Upper lobe of left lung (tissue), 6 donors: ENCODE measurements at regions not wholly inside any gene's neighbourhood (a gene's known extent, or its start where the extent isn't known, plus 50 kb on each side); places are given as distances from the start of the nearest gene placed in this dataset.

Source experiments
- ATAC-seq, 2 donors: fragments of 200-7000 bp; cut with Tn5 transposase; one replicate each; pipeline ENCODE4 v1.9.1; 2022; ENCODE audit warnings: mild to moderate bottlenecking in 2 of 2, moderate library complexity in 2 of 2; ENCODE audit not compliant: low FRiP score in 2 of 2
- DNase-seq, 2 donors: peaks; one replicate each; pipeline ENCODE4 v3.0.0-alpha.2; 2019 to 2020
- H3K27ac ChIP-seq, 4 donors: fragments of 200-600 bp; sonication (generic); one replicate each; pipeline ENCODE4 v1.5.1; 2016 to 2019
- H3K27me3 ChIP-seq, 4 donors: fragments of 200-600 bp; sonication (generic); one replicate each; pipeline ENCODE4 v1.5.1; 2017 to 2019
- H3K36me3 ChIP-seq, 4 donors: fragments of 200-600 bp; sonication (generic); one replicate each; pipeline ENCODE4 v1.5.1; 2016 to 2019
- H3K4me1 ChIP-seq, 4 donors: fragments of 200-600 bp; sonication (generic); one replicate each; pipeline ENCODE4 v1.5.1; 2018 to 2019
- H3K4me3 ChIP-seq, 4 donors: fragments of 200-600 bp; sonication (generic); one replicate each; pipeline ENCODE4 v1.5.1; 2017 to 2019; ENCODE audit warnings: mild to moderate bottlenecking in 2 of 4, moderate library complexity in 1 of 4
- H3K9me3 ChIP-seq, 4 donors: fragments of 200-600 bp; sonication (generic); one replicate each; pipeline ENCODE4 v1.5.1; 2018 to 2019
- EP300 ChIP-seq, 4 donors: sonication (generic); formaldehyde crosslinking; IDR thresholded peaks; one replicate each; pipeline ENCODE4 v1.5.1; 2017; ENCODE audit warnings: antibody characterized with exemption in 4 of 4, control low read depth in 2 of 4
- POLR2A ChIP-seq, 4 donors: fragments of 450-650 bp; IDR thresholded peaks; one replicate each; pipeline ENCODE4 v1.5.1; 2016 to 2017; ENCODE audit warnings: antibody characterized with exemption in 4 of 4, mild to moderate bottlenecking in 2 of 4
- POLR2AphosphoS5 ChIP-seq, 2 donors: sonication (generic); formaldehyde crosslinking; IDR thresholded peaks; one replicate each; pipeline ENCODE4 v1.5.1; 2017; ENCODE audit warnings: antibody characterized with exemption in 2 of 2
- WGBS, 2 donors: methylation state at CpG; one replicate each; pipeline ENCODE4 v1.1.5; 2017 to 2018; 5-methylcytosine and 5-hydroxymethylcytosine counted together
- TF ChIP-seq, protein P1 (sequence below), 6 experiments: fragments of 450-650 bp in 4 of 6; fragments of 200-600 bp in 2 of 6; sonication (generic) in 2 of 6; IDR thresholded peaks; one replicate each; pipeline ENCODE4 v1.5.1; 2016 to 2019; ENCODE audit warnings: antibody characterized with exemption in 6 of 6
- donor health status: DM: no; HTN: no; CAD: no; lungs with moderate emphysema.
- donor health status: DM: no; HTN: yes; CAD: no; lungs with severe emphysema.

DNA sequence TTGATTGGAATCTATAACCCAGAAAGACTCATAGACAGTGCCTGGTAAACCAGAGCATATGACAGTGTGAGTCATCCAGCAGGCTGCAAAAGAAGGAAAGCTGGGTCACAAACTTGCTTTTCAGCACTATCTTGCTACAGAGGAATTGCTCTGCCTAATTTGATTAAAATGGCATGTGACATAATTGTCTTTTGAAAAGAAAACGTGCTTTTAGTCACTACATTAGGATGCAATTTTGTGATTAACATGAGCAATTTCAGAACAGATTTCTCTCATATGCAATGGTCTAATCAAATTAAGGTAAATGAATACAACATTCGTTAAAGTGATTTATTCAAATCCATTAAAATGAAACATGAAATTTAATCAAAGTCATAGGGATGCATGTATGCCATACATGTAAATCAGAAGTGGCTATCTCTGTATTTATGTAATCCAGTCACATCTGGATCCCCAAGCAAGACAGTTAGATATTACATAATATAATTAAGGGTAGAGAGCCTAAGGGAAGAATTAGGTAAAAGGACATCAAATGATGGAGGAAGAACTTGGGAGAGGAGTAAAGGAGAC, 400.0 kb upstream of the HTR1E start:
- WGBS, 2 donors: 61 to 65% methylated on average over 2 of the region's 2 CpGs
- DNase-seq: no peak
- ATAC-seq: no peak
- TF ChIP-seq, protein P1, sequence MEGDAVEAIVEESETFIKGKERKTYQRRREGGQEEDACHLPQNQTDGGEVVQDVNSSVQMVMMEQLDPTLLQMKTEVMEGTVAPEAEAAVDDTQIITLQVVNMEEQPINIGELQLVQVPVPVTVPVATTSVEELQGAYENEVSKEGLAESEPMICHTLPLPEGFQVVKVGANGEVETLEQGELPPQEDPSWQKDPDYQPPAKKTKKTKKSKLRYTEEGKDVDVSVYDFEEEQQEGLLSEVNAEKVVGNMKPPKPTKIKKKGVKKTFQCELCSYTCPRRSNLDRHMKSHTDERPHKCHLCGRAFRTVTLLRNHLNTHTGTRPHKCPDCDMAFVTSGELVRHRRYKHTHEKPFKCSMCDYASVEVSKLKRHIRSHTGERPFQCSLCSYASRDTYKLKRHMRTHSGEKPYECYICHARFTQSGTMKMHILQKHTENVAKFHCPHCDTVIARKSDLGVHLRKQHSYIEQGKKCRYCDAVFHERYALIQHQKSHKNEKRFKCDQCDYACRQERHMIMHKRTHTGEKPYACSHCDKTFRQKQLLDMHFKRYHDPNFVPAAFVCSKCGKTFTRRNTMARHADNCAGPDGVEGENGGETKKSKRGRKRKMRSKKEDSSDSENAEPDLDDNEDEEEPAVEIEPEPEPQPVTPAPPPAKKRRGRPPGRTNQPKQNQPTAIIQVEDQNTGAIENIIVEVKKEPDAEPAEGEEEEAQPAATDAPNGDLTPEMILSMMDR (IDR thresholded peaks at IDR 0.05): no peak
- no peak for TF ChIP-seq POLR2AphosphoS5 (IDR thresholded peaks at IDR 0.05)
- no peak for TF ChIP-seq POLR2A (IDR thresholded peaks at IDR 0.05)
- TF ChIP-seq EP300 (IDR thresholded peaks at IDR 0.05): no peak
- Histone ChIP-seq H3K9me3 (peaks cover 0 to 3% (median 0%) of the 10 kb centered on the region in 4 donors), H3K4me3 (no peak overlapping the region), H3K27me3 (no peaks in the 10 kb centered on the region), H3K4me1 (no peaks in the 10 kb centered on the region), H3K27ac (no peak overlapping the region), H3K36me3 (no peaks in the 10 kb centered on the region)

DNA sequence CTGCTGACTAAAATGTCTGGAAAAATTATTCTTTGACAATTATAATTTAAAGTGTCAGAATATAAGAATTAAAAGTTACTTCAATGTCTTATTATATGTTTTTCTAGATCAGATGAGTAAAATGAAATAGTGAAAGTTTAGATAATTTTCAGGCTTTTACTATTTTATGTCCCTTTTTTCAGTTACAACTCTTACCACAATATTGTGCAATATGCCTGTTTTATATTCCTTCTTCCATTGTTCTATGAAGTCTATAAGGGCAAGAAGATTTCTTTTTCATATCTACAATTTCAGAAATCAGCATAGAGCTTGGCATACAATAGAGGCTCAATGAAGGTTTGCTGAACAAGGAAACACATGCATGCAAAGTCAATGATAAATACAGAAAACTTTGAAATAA, 401.2 kb upstream of the HTR1E start:
- Histone ChIP-seq H3K27ac (no peak overlapping the region), H3K36me3 (no peaks in the 10 kb centered on the region), H3K27me3 (no peaks in the 10 kb centered on the region), H3K4me3 (no peak overlapping the region), H3K4me1 (no peaks in the 10 kb centered on the region), H3K9me3 (peaks cover 0 to 3% (median 0%) of the 10 kb centered on the region in 4 donors)
- no peak for DNase-seq
- ATAC-seq: no peak
- TF ChIP-seq POLR2A (IDR thresholded peaks at IDR 0.05): no peak

DNA sequence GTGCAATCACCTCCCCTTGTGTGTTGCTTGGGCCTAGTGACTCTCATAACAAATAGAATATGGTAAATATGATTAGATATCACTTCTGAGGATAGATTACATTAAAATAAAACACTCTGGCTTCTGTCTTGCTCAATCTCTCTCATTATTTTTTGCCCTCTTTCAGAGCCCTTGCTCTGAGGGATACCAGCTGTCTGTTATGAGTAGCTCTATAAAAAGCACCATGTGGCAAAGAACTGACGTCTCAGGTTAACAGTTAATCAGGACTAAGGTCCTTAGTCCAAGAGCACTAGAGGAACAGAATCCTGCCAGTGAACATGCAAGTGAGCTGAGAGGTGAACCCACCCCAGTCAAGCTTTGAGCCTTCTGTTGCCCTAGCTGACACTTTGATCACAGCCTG, 402.2 kb upstream of the HTR1E start:
- ATAC-seq (no peak), DNase-seq (no peak)
- Histone ChIP-seq H3K36me3 (no peaks in the 10 kb centered on the region), H3K27ac (no peak overlapping the region), H3K9me3 (peaks cover 0 to 3% (median 0%) of the 10 kb centered on the region in 4 donors), H3K4me3 (no peak overlapping the region), H3K4me1 (no peaks in the 10 kb centered on the region), H3K27me3 (no peaks in the 10 kb centered on the region)
- 47 to 52% methylated on average over 1 of the region's 1 CpG for WGBS, 2 donors
- TF ChIP-seq POLR2A (IDR thresholded peaks at IDR 0.05) (no peak), POLR2AphosphoS5 (IDR thresholded peaks at IDR 0.05) (no peak), EP300 (IDR thresholded peaks at IDR 0.05) (no peak)
- TF ChIP-seq, protein P1 (IDR thresholded peaks at IDR 0.05): no peak

DNA sequence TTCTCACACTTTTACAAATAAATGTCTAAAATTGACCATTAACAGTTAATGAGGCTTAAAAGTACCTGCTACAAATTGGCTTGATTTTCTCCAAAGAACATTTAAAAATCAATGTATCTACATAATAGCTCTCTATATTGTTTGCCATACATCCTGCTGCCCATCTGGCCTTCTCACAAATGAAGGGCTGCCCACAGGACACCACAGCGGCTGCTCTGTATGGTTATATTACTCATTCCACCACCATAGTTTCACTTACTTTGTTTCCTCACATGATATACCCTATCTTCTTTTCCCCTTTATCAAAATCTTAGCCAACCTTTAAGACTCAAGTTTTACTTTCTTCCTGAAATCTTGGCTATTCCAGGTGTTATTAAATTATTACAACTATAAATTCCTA, 407.7 kb upstream of the HTR1E start:
- peaks cover 0 to 5% (median 0%) of the 10 kb centered on the region in 4 donors for H3K9me3 ChIP-seq
- ATAC-seq (no peak), DNase-seq (no peak)
- no peak overlapping the region for H3K27ac ChIP-seq
- TF ChIP-seq POLR2AphosphoS5 (IDR thresholded peaks at IDR 0.05): no peak
- TF ChIP-seq EP300 (IDR thresholded peaks at IDR 0.05): no peak
- no peak for TF ChIP-seq POLR2A (IDR thresholded peaks at IDR 0.05)
- TF ChIP-seq, protein P1 (IDR thresholded peaks at IDR 0.05): no peak
- no peaks in the 10 kb centered on the region for H3K27me3 ChIP-seq
- no peak overlapping the region for H3K4me3 ChIP-seq
- 84 to 94% methylated on average over 1 of the region's 1 CpG for WGBS, 2 donors
- no peaks in the 10 kb centered on the region for H3K36me3 ChIP-seq
- H3K4me1 ChIP-seq: no peaks in the 10 kb centered on the region

DNA sequence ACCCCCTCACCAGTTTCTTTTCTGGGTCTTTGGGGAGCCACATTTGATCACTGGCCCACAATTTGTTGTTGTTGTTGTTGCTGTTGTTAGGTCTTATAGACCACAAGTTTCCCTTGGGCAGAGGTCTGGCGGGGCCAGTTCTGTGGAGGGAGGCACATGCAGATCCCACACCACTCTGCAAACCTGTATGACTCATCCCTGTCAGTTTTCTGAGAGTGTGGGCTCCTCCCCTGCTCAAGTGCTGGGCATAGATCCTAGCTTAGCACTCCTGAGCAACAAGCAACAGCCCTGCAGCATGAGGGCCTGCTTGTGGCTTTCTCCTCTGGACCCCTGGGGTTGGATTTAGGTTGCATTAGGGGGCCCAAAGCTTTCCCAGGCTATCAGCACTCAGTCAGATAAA, 411.1 kb upstream of the HTR1E start:
- DNase-seq (no peak), ATAC-seq (peak in 1 of 2 donors; percentile 37)
- no peaks in the 10 kb centered on the region for H3K27me3 ChIP-seq
- no peaks in the 10 kb centered on the region for H3K36me3 ChIP-seq
- WGBS, 2 donors: 0% methylated on average over 1 of the region's 1 CpG; no CpG with 5 or more reads in 1 of the 2 donors
- H3K27ac ChIP-seq: no peak overlapping the region
- no peak overlapping the region for H3K4me3 ChIP-seq
- no peaks in the 10 kb centered on the region for H3K4me1 ChIP-seq
- TF ChIP-seq, protein P1 (IDR thresholded peaks at IDR 0.05): no peak
- TF ChIP-seq POLR2AphosphoS5 (IDR thresholded peaks at IDR 0.05) (no peak), EP300 (IDR thresholded peaks at IDR 0.05) (no peak), POLR2A (IDR thresholded peaks at IDR 0.05) (no peak)
- peaks cover 0 to 9% (median 0%) of the 10 kb centered on the region in 4 donors for H3K9me3 ChIP-seq
